Ovary (tissue), 7 donors: ENCODE measurements at regions not wholly inside any gene's neighbourhood (a gene's known extent, or its start where the extent isn't known, plus 50 kb on each side); places are given as distances from the start of the nearest gene placed in this dataset.
A peak's percentile ranks its signal among the peaks of the same experiment; 100 is the strongest.

Experiments
- DNase-seq, 5 donors: peaks; one replicate each; pipeline ENCODE4 v3.0.0-alpha.2; 2019 to 2020
- H3K27ac ChIP-seq, 2 donors: fragments of 200-600 bp; one replicate each; pipeline versions ENCODE4 v1.5.1 to v1.8.0; 2019 to 2022
- H3K27me3 ChIP-seq: fragments of 200-600 bp; one replicate; pipeline ENCODE4 v1.8.0; 2022
- H3K36me3 ChIP-seq: fragments of 200-600 bp; sonication (generic); one replicate; pipeline ENCODE4 v1.5.1; 2019
- H3K4me1 ChIP-seq: one replicate; pipeline ENCODE4 v1.8.1; 2013; ENCODE audit warnings: mild to moderate bottlenecking, moderate library complexity; ENCODE audit not compliant: insufficient read depth
- H3K4me3 ChIP-seq: fragments of 200-600 bp; sonication (generic); one replicate; pipeline ENCODE4 v1.5.1; 2017
- H3K9me3 ChIP-seq, 2 donors: fragments of 200-600 bp in 1 of 2; sonication (generic) in 1 of 2; one replicate each; pipeline versions ENCODE4 v1.5.1 to v1.8.1; 2013 to 2019; ENCODE audit warnings: mild to moderate bottlenecking in 1 of 2, moderate library complexity in 1 of 2
- CTCF ChIP-seq, 3 donors: fragments of 450-650 bp in 2 of 3; fragments of 200-600 bp in 1 of 3; IDR thresholded peaks; one replicate each; pipeline versions ENCODE4 v1.5.1 to v1.8.0; 2016 to 2022; ENCODE audit warnings: antibody characterized with exemption in 3 of 3, mild to moderate bottlenecking in 1 of 3
- EP300 ChIP-seq: sonication (generic); formaldehyde crosslinking; IDR thresholded peaks from one replicate; pipeline ENCODE4 v1.6.1; 2017; ENCODE audit warnings: antibody characterized with exemption
- POLR2A ChIP-seq: fragments of 450-650 bp; IDR thresholded peaks from one replicate; pipeline ENCODE4 v1.6.1; 2017; ENCODE audit warnings: antibody characterized with exemption, mild to moderate bottlenecking, moderate library complexity
- WGBS, 3 donors: extraction: QIAGEN DNeasy Blood & Tissue Kit in 1 of 3; methylation state at CpG; one replicate each; pipeline versions ENCODE4 v1.1.5 to v1.1.7; 2013 to 2017; 5-methylcytosine and 5-hydroxymethylcytosine counted together
- intact Hi-C, 4 donors: fragments of 100-400 bp; cut with DNase I; formaldehyde crosslinking; loops; one replicate each; pipeline versions ENCODE4 v1.11.0 to v1.15.1; 2022 to 2023
- donor health status: DM: no; HTN: no; CAD: no; lungs with moderate emphysema.
- donor health status: DM: no; HTN: no; CAD: no.
- donor health status: Bipolar disorder and iron deficiency.
- donor health status: DM: no; HTN: no; CAD: no.
- donor health status: DM: yes; HTN: yes; CAD: no.

DNA sequence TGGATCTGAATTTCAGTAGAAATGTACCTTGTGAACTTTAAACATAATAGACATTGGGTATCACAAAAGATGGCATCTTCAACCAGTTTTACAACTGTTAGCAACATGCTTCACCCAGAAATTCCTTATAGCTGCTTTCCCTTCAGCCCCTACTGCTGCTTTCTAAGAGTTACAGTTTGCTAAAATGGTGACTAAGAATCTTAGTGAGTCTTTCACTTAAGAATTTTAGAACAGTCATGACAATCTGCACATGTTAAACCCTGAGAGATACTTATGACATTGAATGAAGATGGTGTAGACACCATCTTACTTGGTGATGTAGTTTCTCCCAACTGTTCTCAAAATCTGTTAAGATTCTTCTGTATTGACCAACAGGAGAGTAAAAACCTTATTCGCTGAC is 129.7 kb upstream of the UBE2E1 start:
- no peak overlapping the region for H3K27ac ChIP-seq
- intact Hi-C loops, result no loop called here
- H3K36me3 ChIP-seq, result no peaks in the 10 kb centered on the region
- H3K27me3 ChIP-seq, result no peaks in the 10 kb centered on the region
- no peak for DNase-seq
- TF ChIP-seq CTCF (IDR thresholded peaks at IDR 0.05), result no peak
- TF ChIP-seq POLR2A, result no peak
- TF ChIP-seq EP300, result no peak
- no peaks in the 10 kb centered on the region for H3K9me3 ChIP-seq
- H3K4me1 ChIP-seq, result peaks cover 1% of the 10 kb centered on the region
- H3K4me3 ChIP-seq, result no peak overlapping the region
- WGBS, 3 donors, result 96 to 100% (median 100%) methylated on average over 1 of the region's 1 CpG

DNA sequence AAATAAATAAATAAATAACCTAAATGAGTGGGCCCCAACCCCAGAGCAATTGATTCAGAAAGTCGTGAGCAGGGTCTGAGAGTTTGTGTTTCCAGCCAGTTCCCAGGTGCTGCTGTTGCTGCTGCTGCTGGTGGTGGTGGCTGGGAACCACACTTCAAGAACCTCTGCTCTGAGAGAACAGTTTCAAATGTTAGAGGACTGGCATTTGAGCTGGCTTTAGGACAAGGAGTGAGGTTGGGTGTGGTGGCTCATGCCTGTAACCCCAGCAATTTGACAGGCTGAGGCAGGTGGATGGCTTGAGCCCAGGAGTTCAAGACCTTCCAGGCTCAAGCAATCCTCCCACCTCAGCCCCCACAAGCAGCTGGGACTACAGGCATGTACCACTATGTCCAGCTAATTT is 123.1 kb upstream of the UBE2E1 start:
- Histone ChIP-seq H3K9me3 (no peaks in the 10 kb centered on the region), H3K4me1 (peaks cover 3% of the 10 kb centered on the region), H3K36me3 (no peaks in the 10 kb centered on the region), H3K27ac (no peak overlapping the region), H3K27me3 (no peaks in the 10 kb centered on the region), H3K4me3 (no peak overlapping the region)
- DNase-seq, result no peak
- TF ChIP-seq POLR2A (no peak), CTCF (IDR thresholded peaks at IDR 0.05) (no peak), EP300 (no peak)
- intact Hi-C loops, result no loop called here
- 69 to 84% (median 81%) methylated on average over 1 of the region's 1 CpG for WGBS, 3 donors

DNA sequence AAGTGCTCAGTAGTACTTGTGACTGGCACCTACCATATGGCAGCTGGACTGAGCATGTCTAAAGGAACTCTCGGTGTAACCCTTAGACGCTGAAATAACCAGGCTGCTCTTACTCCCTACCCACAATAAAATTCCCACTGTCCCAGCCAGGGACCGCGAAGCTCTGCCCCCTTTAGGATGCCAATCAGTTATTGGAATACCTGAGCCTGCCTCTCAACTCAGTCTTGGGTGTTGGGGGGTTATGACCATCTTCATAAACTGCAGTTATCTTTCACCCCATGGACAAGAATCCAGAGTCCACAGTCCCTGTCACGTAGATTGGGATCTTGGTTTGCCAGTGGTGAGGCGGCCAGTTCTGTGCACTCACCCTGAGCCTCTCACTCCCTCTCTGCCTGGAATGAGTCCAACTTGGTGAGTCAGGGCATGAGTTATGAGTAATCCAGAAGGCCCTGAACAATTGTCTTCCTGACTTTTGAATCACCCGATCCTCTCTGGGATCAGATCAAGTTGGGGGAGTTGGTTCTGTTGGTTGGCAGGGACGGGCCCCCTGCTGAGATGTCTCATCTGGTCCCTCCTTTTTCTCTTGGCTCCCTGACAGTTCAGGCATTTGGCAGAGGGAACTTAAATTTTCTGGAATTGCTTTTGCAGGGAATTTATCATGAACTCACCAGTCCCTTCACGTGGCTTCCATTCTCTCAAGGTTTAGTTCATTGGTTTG is 120.1 kb upstream of the UBE2E1 start:
- H3K9me3 ChIP-seq, result no peaks in the 10 kb centered on the region
- TF ChIP-seq CTCF (IDR thresholded peaks at IDR 0.05), result no peak
- TF ChIP-seq POLR2A, result no peak
- no peak for TF ChIP-seq EP300
- peaks cover 3% of the 10 kb centered on the region for H3K4me1 ChIP-seq
- peak; percentile 52 to 79 (median 55) for DNase-seq
- no peak overlapping the region for H3K27ac ChIP-seq
- no peaks in the 10 kb centered on the region for H3K36me3 ChIP-seq
- intact Hi-C loops, result no loop called here
- H3K4me3 ChIP-seq, result no peak overlapping the region
- H3K27me3 ChIP-seq, result no peaks in the 10 kb centered on the region
- 39 to 49% (median 43%) methylated on average over 9 of the region's 9 CpGs for WGBS, 3 donors

GRCh38 chr3:23686519-23686918 is 119.2 kb upstream of the UBE2E1 start:
- WGBS, 3 donors, result 81 to 86% (median 81%) methylated on average over 3 of the region's 3 CpGs

More at GRCh38 chr3:23686519-23686918, 119.2 kb upstream of the UBE2E1 start:
- no peak for TF ChIP-seq EP300
- no peak for TF ChIP-seq POLR2A
- TF ChIP-seq CTCF (IDR thresholded peaks at IDR 0.05), result no peak
- no peak overlapping the region for H3K27ac ChIP-seq
- no peaks in the 10 kb centered on the region for H3K27me3 ChIP-seq
- no peaks in the 10 kb centered on the region for H3K36me3 ChIP-seq
- no peak overlapping the region for H3K4me3 ChIP-seq
- intact Hi-C loops, result no loop called here
- peaks cover 3% of the 10 kb centered on the region for H3K4me1 ChIP-seq
- no peaks in the 10 kb centered on the region for H3K9me3 ChIP-seq
- no peak for DNase-seq
